Prostate gland (tissue), 2 donors: ENCODE measurements at regions not wholly inside any gene's neighbourhood (a gene's known extent, or its start where the extent isn't known, plus 50 kb on each side); places are given as distances from the start of the nearest gene placed in this dataset.

ENCODE experiments used
- CTCF ChIP-seq, 4 experiments: fragments of 200-600 bp in 2 of 4; fragments of 450-650 bp in 2 of 4; sonication (generic) in 2 of 4; IDR thresholded peaks; 1 replicate in 3 of 4; 2 replicates in 1 of 4; pipeline ENCODE4 v1.5.1; 2016 to 2019; ENCODE audit warnings: antibody characterized with exemption in 4 of 4, mild to moderate bottlenecking in 2 of 4, moderate library complexity in 2 of 4
- POLR2A ChIP-seq: fragments of 450-650 bp; IDR thresholded peaks from one replicate; pipeline ENCODE4 v1.6.1; 2016; ENCODE audit warnings: antibody characterized with exemption, mild to moderate bottlenecking
- POLR2AphosphoS5 ChIP-seq: sonication (generic); formaldehyde crosslinking; IDR thresholded peaks from one replicate; pipeline ENCODE4 v1.6.1; 2017; ENCODE audit warnings: antibody characterized with exemption

GRCh38 chr9:117543089-117543488, 128.2 kb upstream of the ASTN2 start:
- no peak for TF ChIP-seq CTCF (IDR thresholded peaks at IDR 0.05)
- no peak for TF ChIP-seq POLR2A
- TF ChIP-seq POLR2AphosphoS5, result no peak
